ENCODE measurements at regions not wholly inside any gene's neighbourhood (a gene's known extent, or its start where the extent isn't known, plus 50 kb on each side); places are given as distances from the start of the nearest gene placed in this dataset.

GRCh38 chr10:113345826-113346624, 206.8 kb upstream of the HABP2 start:
- Histone ChIP-seq H3K27ac (no peak overlapping the region), H3K4me3 (ENCODE audit: low read depth, low read length) (no peak overlapping the region), H3K27me3 (ENCODE audit: insufficient read depth, low read depth, severe bottlenecking) (no peaks in the 10 kb centered on the region), H3K36me3 (no peaks in the 10 kb centered on the region), H3K9me3 (ENCODE audit: severe bottlenecking) (no peaks in the 10 kb centered on the region)
- no peak for TF ChIP-seq CTCF (IDR thresholded peaks at IDR 0.05; ENCODE audit: low read depth, low read length)
- DNase-seq, result no peak

GRCh38 chr10:113347508-113347907, 205.3 kb upstream of the HABP2 start:
- DNase-seq, result no peak
- Histone ChIP-seq H3K36me3 (no peaks in the 10 kb centered on the region), H3K4me3 (ENCODE audit: low read depth, low read length) (no peak overlapping the region), H3K27ac (no peak overlapping the region), H3K9me3 (ENCODE audit: severe bottlenecking) (no peaks in the 10 kb centered on the region), H3K27me3 (ENCODE audit: insufficient read depth, low read depth, severe bottlenecking) (no peaks in the 10 kb centered on the region)
- no peak for TF ChIP-seq CTCF (IDR thresholded peaks at IDR 0.05; ENCODE audit: low read depth, low read length)

- Histone ChIP-seq H3K27me3 (ENCODE audit: insufficient read depth, low read depth, severe bottlenecking) (no peaks in the 10 kb centered on the region), H3K27ac (no peak overlapping the region), H3K36me3 (no peaks in the 10 kb centered on the region), H3K9me3 (ENCODE audit: severe bottlenecking) (no peaks in the 10 kb centered on the region), H3K4me3 (ENCODE audit: low read depth, low read length) (no peak overlapping the region)
- DNase-seq, result no peak
- TF ChIP-seq CTCF (IDR thresholded peaks at IDR 0.05; ENCODE audit: low read depth, low read length), result no peak
Observed at GRCh38 chr10:113348694-113349093, 204.2 kb upstream of the HABP2 start.

- H3K27ac ChIP-seq, result no peak overlapping the region
- H3K9me3 ChIP-seq (ENCODE audit: severe bottlenecking), result no peaks in the 10 kb centered on the region
- no peaks in the 10 kb centered on the region for H3K36me3 ChIP-seq
- TF ChIP-seq CTCF (IDR thresholded peaks at IDR 0.05; ENCODE audit: low read depth, low read length), result no peak
- H3K27me3 ChIP-seq (ENCODE audit: insufficient read depth, low read depth, severe bottlenecking), result no peaks in the 10 kb centered on the region
- no peak for DNase-seq
- no peak overlapping the region for H3K4me3 ChIP-seq (ENCODE audit: low read depth, low read length)
Observed at GRCh38 chr10:113350311-113351040, 202.4 kb upstream of the HABP2 start.

GRCh38 chr10:113354711-113355110, 198.1 kb upstream of the HABP2 start:
- H3K9me3 ChIP-seq (ENCODE audit: severe bottlenecking), result no peaks in the 10 kb centered on the region
- H3K4me3 ChIP-seq (ENCODE audit: low read depth, low read length), result no peak overlapping the region
- H3K27ac ChIP-seq, result no peak overlapping the region
- H3K36me3 ChIP-seq, result no peaks in the 10 kb centered on the region
- no peaks in the 10 kb centered on the region for H3K27me3 ChIP-seq (ENCODE audit: insufficient read depth, low read depth, severe bottlenecking)
- no peak for TF ChIP-seq CTCF (IDR thresholded peaks at IDR 0.05; ENCODE audit: low read depth, low read length)
- DNase-seq, result no peak

Data from WERI-Rb-1 (cell line).